OCI-LY7 (cell line): ENCODE measurements at regions not wholly inside any gene's neighbourhood (a gene's known extent, or its start where the extent isn't known, plus 50 kb on each side); places are given as distances from the start of the nearest gene placed in this dataset.

ENCODE experiments used
- EZH2phosphoT487 ChIP-seq: fragments of 200-600 bp; sonication (generic); IDR thresholded peaks from 2 replicates; pipeline ENCODE4 v1.6.1; 2018; ENCODE audit warnings: low read depth, borderline replicate concordance, mild to moderate bottlenecking, mixed run types, antibody characterized with exemption, low read length, moderate library complexity, mixed read lengths
- TF ChIP-seq, protein P1 (sequence below): fragments of 200-600 bp; sonication (generic); conservative IDR thresholded peaks from 2 replicates; pipeline ENCODE4 v1.5.1; 2014; ENCODE audit warnings: mild to moderate bottlenecking, antibody characterized with exemption, low read length, moderate library complexity, mixed read lengths

DNA sequence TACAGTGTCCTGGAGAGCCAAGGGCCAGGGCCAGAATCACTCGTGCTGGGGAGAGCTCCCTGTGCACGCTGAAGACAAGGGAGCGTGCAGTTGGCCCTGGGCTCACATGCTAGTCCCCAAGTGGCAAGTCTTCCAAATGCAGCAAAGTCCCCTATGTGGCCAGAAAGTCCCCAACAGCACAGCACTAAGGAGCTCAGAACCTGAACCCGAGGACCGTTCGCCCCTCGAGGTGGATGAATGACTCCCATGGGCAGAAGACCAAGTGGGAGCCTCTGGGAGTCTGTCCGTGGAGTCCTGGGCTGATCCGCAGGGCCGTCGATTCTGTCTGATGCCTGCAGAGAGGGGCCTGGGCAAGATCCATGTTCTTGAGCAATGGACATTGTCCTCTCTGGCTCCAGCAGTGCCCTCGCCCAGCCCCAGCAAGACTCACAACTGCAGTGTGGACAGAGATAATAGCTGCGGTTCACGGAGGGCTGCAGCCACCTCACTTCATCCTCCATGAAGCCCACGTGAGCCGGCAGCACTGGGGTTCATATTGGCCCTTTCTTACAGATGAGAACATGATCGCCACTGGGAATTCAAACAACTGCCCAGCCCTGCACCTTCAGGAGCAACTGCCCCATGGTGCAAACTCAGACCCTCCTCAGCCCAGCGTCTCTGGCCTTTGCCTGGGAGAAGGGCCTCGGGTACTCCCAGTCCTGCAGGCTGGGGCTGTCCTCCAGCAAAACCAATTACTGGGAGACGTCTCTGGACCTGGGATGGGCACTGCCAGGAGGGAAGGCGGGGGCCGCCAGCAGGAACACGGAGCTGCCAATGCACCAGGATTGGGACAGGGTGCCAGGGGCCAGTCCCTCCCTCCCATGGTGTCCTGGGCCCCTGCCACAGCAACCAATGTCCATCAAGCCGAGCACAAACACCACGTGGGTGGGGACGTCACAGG, 243.7 kb downstream of the NPHP4 start:
- TF ChIP-seq, protein P1, sequence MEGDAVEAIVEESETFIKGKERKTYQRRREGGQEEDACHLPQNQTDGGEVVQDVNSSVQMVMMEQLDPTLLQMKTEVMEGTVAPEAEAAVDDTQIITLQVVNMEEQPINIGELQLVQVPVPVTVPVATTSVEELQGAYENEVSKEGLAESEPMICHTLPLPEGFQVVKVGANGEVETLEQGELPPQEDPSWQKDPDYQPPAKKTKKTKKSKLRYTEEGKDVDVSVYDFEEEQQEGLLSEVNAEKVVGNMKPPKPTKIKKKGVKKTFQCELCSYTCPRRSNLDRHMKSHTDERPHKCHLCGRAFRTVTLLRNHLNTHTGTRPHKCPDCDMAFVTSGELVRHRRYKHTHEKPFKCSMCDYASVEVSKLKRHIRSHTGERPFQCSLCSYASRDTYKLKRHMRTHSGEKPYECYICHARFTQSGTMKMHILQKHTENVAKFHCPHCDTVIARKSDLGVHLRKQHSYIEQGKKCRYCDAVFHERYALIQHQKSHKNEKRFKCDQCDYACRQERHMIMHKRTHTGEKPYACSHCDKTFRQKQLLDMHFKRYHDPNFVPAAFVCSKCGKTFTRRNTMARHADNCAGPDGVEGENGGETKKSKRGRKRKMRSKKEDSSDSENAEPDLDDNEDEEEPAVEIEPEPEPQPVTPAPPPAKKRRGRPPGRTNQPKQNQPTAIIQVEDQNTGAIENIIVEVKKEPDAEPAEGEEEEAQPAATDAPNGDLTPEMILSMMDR, result no peak
- no peak for TF ChIP-seq EZH2phosphoT487
